HG03439 (cell line): ENCODE measurements at regions not wholly inside any gene's neighbourhood (a gene's known extent, or its start where the extent isn't known, plus 50 kb on each side); places are given as distances from the start of the nearest gene placed in this dataset.

Source experiments
- ATAC-seq: cut with Tn5 transposase; IDR thresholded peaks from one replicate; pipeline ENCODE4 v1.9.1; 2021; ENCODE audit warnings: mild to moderate bottlenecking, moderate library complexity; ENCODE audit not compliant: unreplicated experiment

DNA sequence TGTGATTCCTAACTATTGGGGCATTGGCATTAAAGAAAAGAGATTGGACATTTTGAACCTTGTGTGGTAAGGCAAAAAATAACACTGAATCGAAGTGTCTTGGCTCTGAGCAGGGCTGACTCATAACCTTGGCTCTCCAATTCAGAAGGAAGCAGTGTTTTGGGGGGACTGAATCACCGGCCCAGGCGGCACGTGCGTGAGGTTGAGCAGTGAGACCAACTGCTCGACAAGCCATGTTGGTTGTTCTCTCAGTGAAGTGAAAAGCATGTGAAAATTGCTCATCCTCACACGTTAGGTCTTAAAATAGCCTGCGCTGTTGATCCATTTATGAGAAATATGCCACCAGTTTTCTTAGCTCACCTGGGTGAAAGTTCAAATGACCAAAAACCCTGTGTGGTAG, 137.8 kb upstream of the SPACA1 start:
- no peak for ATAC-seq

DNA sequence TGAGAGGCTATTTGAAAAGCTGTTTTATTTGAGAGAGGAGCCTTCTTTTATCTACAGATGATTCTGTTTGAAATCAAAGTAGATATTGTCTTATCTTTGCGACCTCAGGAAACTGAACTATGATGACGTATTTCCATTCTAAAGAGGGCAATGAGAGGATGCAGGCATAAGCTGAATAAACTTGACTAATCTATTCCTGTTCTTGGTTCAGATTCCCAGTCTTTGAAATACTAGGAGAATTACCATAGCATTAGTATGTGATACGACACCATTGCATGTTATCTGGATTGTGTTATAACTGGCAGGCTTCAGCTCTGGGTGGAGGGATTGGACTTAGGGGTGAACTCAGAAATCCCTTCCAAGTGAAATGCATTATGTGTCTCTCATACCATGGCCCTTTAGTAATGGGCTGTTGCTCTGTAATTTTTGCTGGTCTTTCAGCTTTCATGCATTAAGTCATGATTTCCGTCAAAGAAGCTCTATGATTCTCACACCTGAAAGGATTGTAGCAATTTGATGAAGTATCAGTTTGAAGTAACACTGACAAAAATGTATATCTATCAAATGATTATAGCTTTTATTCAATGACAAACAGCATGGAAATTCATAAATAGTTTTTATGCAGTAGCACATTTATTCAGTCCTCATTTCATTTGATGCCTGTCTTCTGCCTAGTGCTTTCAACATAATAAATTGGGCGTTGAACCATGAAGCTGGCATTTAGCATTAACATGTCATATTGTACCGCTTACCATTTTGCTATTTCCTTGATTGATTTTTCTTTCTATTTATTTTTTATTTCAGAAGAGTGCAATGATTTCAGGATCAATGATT, 138.4 kb upstream of the SPACA1 start:
- no peak for ATAC-seq

GRCh38 chr6:87907521-87907920, 140.1 kb upstream of the SPACA1 start:
- ATAC-seq: no peak

DNA sequence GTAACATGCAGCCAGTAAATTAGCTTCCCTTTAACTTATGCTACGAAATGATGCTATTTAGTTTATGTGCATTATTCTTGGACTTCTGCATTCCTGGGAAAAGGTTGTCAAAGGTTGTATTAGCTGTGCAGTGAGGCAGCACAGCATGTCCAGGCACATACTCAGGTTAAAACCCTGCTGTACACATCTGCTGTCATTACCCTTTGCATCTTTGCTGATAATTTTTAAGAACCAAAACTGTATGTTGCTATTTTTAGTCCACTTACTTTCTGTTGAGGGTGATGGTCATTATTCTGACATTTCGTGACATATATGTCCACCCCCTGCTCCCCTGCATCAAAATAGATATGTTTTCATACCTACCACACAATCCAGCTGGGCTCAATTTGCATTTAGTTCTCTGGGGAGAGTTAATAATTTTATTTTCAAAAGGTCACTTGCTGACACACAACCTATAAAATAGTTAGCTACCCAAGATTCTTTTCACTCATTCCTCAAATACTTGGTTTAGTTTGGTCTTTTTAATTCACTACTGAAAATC, 142.5 kb upstream of the SPACA1 start:
- ATAC-seq: peak; percentile 91

DNA sequence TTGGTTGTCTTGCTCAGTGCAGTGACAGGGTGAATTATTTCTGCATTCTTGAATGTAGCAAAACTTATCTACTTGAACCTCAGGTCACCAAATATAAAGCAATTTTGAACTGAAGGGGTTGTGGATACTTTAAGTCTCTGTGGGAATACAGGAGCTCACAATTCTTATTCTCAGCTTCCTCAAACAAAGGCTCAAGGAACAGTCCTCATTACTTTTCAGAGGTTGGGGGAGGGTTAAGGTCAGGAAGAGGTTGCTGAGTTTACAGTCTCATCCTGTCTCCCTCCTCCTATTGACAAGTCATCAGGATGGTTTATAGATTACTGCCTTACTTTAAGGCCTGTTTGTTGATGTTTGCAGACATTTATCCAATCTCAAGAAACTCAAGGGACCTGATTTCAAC, 143.6 kb upstream of the SPACA1 start:
- ATAC-seq: no peak

DNA sequence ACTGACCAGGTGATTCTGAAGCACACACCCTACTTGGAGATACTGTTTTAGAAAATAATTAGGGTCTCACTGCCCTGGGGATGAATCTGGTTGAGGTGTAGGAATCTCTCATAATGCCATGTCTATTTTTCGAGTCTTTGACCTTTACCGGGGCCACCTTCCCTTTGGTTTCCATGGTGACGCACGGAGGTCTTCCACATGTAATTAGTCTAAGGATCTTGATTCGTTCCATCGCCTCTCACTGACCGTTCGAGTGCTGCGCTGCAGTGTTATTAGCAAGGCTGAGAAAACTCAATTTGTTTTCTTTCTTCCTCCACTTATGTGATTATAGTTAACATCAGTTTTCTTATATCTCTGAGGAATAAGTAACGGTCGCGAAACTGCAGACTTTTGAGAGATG, 144.3 kb upstream of the SPACA1 start:
- no peak for ATAC-seq

- no peak for ATAC-seq
These were observed 145.3 kb upstream of the SPACA1 start for GRCh38 chr6:87902383-87902782.

- no peak for ATAC-seq
These were observed 146.0 kb upstream of the SPACA1 start for GRCh38 chr6:87901613-87902012.

DNA sequence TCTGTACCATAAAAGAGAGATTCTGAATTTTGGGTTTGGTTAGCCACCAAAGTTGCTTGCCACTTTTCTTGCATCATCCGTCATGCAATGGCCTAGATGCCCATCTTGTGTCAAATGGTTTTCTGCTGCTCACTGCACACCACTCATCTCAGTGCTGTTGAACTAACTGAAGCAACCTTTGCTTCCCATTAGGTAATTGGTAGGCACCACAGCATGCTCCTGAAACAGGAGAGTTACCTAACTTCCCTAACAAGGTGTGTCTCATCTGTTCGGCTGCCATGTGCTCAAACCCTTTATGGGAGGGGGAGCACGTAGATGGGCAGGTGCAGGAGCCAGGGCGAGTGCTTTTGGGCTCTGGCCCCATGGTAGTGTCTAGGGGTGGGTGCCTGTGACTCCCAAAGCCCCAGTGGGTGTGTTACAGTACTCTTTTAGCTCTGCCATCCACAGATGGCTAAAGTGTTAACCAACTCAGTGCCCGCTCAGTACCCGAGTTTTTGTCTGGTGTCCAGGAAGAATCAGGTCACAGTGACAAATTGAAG, 147.4 kb upstream of the SPACA1 start:
- no peak for ATAC-seq

DNA sequence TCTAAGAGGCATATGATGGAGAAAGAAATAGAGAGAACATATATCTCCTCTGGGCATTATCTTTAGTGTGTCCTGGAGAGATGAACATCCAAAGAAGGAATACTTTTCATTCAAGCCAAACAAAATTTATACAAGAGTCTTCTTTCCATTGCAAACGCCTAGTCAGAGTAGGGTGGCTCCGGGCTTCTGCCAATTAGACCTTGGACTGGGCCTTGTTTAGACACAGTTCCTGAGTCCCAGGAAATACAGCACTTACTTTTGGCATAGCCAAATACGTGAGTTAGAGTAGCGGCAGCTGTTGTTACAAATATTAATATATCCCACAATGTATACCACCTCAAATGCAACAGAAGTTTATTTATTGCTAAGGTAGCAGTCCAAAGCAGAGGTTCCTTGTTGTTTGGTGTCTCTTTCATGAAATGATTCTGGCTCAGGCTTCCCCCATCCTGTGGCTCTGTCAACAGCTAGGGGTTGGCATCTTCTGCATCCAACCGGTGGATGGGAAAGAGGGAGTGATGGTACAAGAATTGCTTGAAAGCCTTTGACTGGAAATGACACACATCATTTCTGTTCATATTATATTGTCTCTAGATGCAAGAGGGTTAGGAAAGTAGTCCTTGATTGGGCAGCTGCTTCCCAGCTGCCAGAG, 148.0 kb upstream of the SPACA1 start:
- no peak for ATAC-seq

DNA sequence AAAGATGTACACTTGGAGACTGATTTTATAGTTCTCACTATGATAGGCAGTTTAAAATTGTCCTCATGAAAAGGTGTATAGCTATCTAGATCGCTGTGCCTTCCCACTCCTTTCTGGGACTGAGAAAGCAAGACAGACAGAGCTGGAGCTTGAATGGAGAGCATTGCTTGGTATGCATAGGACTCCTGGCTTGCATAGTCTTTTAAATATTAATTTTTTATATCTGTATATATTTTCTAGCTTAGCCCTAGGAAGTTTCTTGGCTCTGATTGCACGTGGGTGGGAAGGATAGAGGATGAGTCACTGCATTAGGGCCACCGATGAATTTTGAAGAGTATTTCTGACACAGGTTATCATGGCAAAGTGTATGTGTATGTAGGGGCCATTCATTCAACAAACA, 150.0 kb upstream of the SPACA1 start:
- ATAC-seq: no peak

GRCh38 chr6:87897013-87897412, 150.6 kb upstream of the SPACA1 start:
- ATAC-seq: no peak

GRCh38 chr6:87887266-87887665, 160.4 kb upstream of the SPACA1 start:
- ATAC-seq: no peak

GRCh38 chr6:87884203-87884602, 163.4 kb upstream of the SPACA1 start:
- no peak for ATAC-seq

DNA sequence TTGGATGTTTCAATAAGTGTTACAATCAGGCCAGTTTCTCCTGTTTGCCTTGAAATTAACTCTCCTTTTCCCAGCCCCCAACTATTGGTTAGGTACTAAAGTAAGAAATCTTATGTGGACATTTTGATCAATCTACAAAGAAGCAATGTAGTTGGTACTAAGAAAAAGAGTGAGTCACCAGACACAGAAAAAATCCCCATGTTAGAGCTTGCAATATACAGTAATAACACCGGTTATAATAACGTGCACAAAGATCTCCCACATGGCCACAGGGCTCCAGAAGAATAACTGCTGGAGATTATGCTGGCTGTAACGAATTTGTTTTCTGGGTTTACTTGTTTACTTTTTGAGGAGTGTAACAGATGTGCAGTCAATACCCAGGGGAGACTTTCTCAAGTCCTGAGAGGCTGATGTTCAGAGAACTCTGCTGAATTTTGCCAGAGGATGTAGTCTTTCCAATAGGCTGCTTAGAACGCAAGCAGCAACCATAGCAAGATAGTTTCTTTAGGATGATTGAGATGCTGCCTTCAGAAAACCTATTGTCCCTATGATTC, 166.2 kb upstream of the SPACA1 start:
- ATAC-seq: no peak

DNA sequence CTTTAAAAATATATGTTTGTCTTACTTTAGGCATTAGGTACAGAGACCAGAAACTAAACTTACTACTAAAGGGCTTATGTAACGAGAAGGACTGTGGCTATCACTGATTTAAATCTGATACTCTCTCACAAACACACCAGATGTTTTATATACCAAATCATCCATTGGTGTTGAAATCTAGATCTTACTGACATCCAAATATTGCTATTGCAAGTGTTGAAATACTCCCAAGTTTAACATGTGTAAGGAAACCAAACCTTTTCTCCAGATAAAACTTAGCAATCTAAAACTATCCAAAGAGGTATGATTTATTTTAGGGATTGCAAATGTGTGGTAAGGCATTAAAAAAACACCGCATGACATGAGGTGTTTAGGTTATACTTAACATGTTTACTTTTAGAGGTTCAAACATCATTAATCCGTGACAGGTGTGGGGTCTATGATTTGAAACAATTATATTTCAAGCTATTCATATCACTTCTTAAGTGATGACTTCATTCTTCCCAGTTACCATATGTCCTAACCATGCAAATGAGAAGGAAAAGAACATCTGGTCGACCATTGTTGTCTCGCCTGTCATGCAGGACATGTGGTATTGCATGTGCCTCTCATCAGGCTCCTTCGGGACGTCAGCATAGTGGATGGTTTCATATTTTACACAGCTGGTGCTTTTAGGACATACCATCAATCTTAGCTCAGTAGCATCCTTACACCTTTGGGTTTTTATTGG, 168.3 kb upstream of the SPACA1 start:
- peak; percentile 78 for ATAC-seq

DNA sequence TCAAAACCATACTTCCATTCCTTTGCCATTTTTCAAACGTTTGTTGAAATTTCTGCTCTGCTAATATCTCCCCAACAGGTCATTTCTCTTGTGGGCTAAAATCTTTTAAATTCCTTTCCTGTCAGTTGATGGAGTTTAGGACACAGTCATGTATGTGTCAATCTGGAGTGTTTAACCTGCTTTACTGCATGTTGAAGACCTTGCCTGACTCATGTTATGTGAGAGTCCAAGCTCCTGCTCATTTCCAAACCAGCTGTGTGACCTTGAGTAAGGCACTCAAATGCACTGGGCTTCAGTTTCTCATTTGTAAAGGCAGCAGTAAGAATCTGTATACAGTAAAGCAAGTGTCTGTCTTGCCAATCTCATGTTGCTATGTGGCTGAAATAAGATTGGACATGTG, 171.9 kb upstream of the SPACA1 start:
- ATAC-seq: no peak

DNA sequence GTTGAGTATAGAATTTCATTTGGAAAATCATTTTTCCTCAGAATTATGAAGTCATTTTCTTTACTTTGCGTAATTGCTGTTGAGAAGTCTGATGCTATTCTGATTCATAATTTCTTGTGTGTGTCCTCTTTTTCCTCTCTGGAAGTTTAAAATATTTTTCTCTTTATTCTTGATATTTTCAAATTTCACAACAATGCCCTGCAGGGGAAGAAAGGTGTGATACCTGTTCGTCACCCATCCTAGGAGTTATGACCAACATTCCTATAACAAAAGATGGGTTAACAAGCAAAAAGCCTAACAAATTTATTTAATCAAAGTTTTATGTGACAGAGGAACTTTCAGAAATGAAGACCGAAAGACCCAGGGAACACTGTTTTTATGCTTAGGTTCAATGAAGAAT, 171.5 kb upstream of the AKIRIN2 start:
- no peak for ATAC-seq

- ATAC-seq: no peak
These were observed 168.5 kb upstream of the AKIRIN2 start for GRCh38 chr6:87870556-87870955.

DNA sequence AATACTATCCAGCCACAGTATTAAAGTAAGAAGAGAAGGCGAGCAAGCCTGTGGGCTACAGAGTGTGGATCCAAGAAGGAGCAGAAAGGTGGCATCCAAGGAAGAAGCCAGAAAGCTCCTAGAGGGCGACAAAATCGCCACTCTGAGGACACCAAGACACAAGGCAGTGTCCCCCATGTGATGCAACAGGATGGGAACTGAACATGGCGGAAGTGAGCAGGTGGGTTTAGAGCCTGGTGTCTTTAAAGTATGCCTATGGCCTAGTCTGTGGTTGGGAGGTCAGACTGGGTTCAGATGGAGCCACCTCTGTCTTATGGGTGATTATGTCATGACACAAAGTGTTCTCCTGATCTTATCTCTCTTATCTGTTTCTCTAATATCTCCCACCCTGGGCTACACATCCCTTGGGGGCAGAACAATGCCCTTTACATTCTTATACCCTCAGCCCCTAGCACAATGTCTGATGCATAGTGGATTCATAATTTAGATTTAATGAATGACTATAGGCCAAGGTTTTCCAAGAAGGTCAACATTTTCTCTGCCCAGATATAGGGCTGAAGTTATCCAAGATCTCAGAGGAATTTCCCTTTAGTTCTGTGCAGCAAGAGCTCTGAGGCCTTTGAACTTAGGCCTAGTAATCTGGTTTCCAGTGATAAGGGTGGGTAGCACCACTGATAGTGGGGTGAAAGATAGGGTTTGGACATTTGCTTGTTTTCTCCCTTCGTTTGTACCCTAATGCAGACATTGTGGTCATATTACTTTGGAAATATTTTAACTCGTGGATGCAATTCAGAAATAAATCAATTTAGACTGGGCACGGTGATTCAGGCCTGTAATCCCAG, 167.3 kb upstream of the AKIRIN2 start:
- ATAC-seq: no peak
